Mesendoderm (in vitro differentiated cells): ENCODE measurements at regions not wholly inside any gene's neighbourhood (a gene's known extent, or its start where the extent isn't known, plus 50 kb on each side); places are given as distances from the start of the nearest gene placed in this dataset.

Experiments used
- DNase-seq: peaks from one replicate; pipeline ENCODE4 v3.0.0; 2013
- H2AK5ac ChIP-seq: 2 replicates; pipeline ENCODE4 v1.6.1; 2013; ENCODE audit warnings: low read length, inconsistent platforms
- H2BK120ac ChIP-seq: 2 replicates; pipeline ENCODE4 v1.6.1; 2013; ENCODE audit warnings: low read depth, mild to moderate bottlenecking, low read length, moderate library complexity, mixed read lengths
- H2BK15ac ChIP-seq: replicated peaks from 2 replicates; pipeline ENCODE4 v1.6.1; 2013; ENCODE audit warnings: low read depth, mild to moderate bottlenecking, moderate library complexity
- H2BK5ac ChIP-seq: 2 replicates; pipeline ENCODE4 v1.6.1; 2013; ENCODE audit warnings: low read length, inconsistent platforms
- H3K18ac ChIP-seq: 2 replicates; pipeline ENCODE4 v1.6.1; 2013; ENCODE audit warnings: mild to moderate bottlenecking, low read length, mixed read lengths
- H3K23ac ChIP-seq: one replicate; pipeline ENCODE4 v1.6.1; 2013; ENCODE audit warnings: low read length
- H3K27ac ChIP-seq: 2 replicates; pipeline ENCODE4 v1.5.1; 2013; ENCODE audit warnings: low read depth, mild to moderate bottlenecking, inconsistent platforms, low read length, moderate library complexity
- H3K27me3 ChIP-seq: 2 replicates; pipeline ENCODE4 v1.6.1; 2013; ENCODE audit warnings: low read length, control low read depth, mild to moderate bottlenecking, inconsistent platforms; ENCODE audit not compliant: insufficient read depth, poor library complexity
- H3K36me3 ChIP-seq: 2 replicates; pipeline ENCODE4 v1.6.1; 2013; ENCODE audit warnings: low read length, inconsistent platforms; ENCODE audit not compliant: control insufficient read depth, insufficient read depth
- H3K4ac ChIP-seq: one replicate; pipeline ENCODE4 v1.6.1; 2013; ENCODE audit warnings: low read depth, mild to moderate bottlenecking, low read length, moderate library complexity
- H3K4me1 ChIP-seq: 2 replicates; pipeline ENCODE4 v1.6.1; 2013; ENCODE audit warnings: low read depth, low read length, inconsistent platforms; ENCODE audit not compliant: control insufficient read depth
- H3K4me2 ChIP-seq: 2 replicates; pipeline ENCODE4 v1.6.1; 2013; ENCODE audit warnings: low read length
- H3K4me3 ChIP-seq: 2 replicates; pipeline ENCODE4 v1.5.1; 2013; ENCODE audit warnings: mild to moderate bottlenecking, low read length
- H3K56ac ChIP-seq: one replicate; pipeline ENCODE4 v1.6.1; 2013; ENCODE audit warnings: low read length
- H3K79me1 ChIP-seq: 2 replicates; pipeline ENCODE4 v1.6.1; 2013; ENCODE audit warnings: low read length, inconsistent platforms
- H3K79me2 ChIP-seq: 2 replicates; pipeline ENCODE4 v1.6.1; 2013; ENCODE audit warnings: mild to moderate bottlenecking, low read length; ENCODE audit not compliant: control insufficient read depth, insufficient read depth
- H3K9ac ChIP-seq: 2 replicates; pipeline ENCODE4 v1.6.1; 2013; ENCODE audit warnings: low read length, inconsistent platforms
- H4K5ac ChIP-seq: one replicate; pipeline ENCODE4 v1.6.1; 2013; ENCODE audit warnings: low read length
- H4K8ac ChIP-seq: one replicate; pipeline ENCODE4 v1.6.1; 2013; ENCODE audit warnings: low read depth, mild to moderate bottlenecking, control low read depth, low read length, moderate library complexity
- WGBS: extraction: QIAGEN DNeasy Blood & Tissue Kit; methylation state at CpG from one replicate; pipeline ENCODE4 v1.1.7; 2013; ENCODE audit warnings: low lambda C conversion rate, missing lambda C conversion rate; ENCODE audit not compliant: insufficient coverage; ENCODE audit errors: extremely low coverage; 5-methylcytosine and 5-hydroxymethylcytosine counted together

DNA sequence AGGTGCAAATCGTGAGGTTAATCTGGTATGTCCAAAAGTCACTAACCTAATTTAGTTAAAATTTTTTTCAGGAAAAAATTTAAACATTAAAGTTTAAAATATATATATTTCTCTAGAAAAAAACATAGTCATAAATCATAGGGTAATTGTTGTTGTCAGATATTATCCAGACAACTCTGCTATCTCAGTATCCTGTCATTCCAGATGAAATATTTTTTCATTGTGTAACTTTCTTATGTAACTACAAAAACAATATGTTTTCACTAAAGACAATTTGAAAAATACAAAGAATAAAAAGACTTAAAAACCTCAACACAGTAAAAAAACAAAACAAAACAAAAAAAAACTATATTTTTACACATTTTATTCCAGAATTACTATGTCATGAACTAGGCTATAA is 57.6 kb downstream of the TENT5A start:
- DNase-seq, result no peak
- H3K23ac ChIP-seq, result no peak overlapping the region
- no peak overlapping the region for H2BK120ac ChIP-seq
- H3K18ac ChIP-seq, result no peak overlapping the region
- WGBS, result no CpG with 5 or more reads among the region's 1 CpG
- no peaks in the 10 kb centered on the region for H3K36me3 ChIP-seq
- no peak overlapping the region for H3K4me2 ChIP-seq
- no peak overlapping the region for H3K4me3 ChIP-seq
- H3K79me2 ChIP-seq, result no peaks in the 10 kb centered on the region
- H2BK5ac ChIP-seq, result no peak overlapping the region
- no peak overlapping the region for H2BK15ac ChIP-seq
- H3K4me1 ChIP-seq, result no peaks in the 10 kb centered on the region
- no peaks in the 10 kb centered on the region for H3K27me3 ChIP-seq
- H3K4ac ChIP-seq, result no peak overlapping the region
- H3K56ac ChIP-seq, result no peak overlapping the region
- no peak overlapping the region for H3K9ac ChIP-seq
- H2AK5ac ChIP-seq, result no peak overlapping the region
- H4K8ac ChIP-seq, result no peak overlapping the region
- no peaks in the 10 kb centered on the region for H3K79me1 ChIP-seq
- no peak overlapping the region for H4K5ac ChIP-seq
- no peak overlapping the region for H3K27ac ChIP-seq

DNA sequence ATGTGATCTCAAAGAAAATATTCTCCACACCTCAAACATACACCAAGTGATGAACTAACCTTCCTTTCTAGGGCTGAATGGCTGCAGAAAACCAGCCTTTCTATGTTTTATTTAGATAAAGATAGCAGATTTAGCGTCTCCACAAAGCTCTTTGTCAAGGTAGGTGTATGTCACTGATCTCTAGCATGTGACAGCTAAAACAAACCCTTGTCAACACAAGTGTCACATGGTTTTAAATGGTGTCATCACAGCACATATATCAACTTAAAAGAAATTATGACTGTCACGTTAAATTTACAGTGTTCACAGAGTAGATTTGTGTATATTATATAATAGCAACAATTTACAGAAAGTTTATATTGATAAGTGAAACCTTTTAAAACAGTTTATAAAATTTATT is 58.3 kb downstream of the TENT5A start:
- H3K4me1 ChIP-seq, result no peaks in the 10 kb centered on the region
- H2BK5ac ChIP-seq, result no peak overlapping the region
- H3K18ac ChIP-seq, result no peak overlapping the region
- H3K56ac ChIP-seq, result no peak overlapping the region
- H3K27me3 ChIP-seq, result no peaks in the 10 kb centered on the region
- WGBS, result no CpG with 5 or more reads among the region's 2 CpGs
- H3K79me1 ChIP-seq, result no peaks in the 10 kb centered on the region
- no peak overlapping the region for H3K4me3 ChIP-seq
- no peaks in the 10 kb centered on the region for H3K79me2 ChIP-seq
- no peak overlapping the region for H3K23ac ChIP-seq
- H3K4ac ChIP-seq, result no peak overlapping the region
- no peak overlapping the region for H4K5ac ChIP-seq
- H2BK15ac ChIP-seq, result no peak overlapping the region
- no peak overlapping the region for H2BK120ac ChIP-seq
- no peak overlapping the region for H2AK5ac ChIP-seq
- no peak overlapping the region for H3K27ac ChIP-seq
- no peak overlapping the region for H3K4me2 ChIP-seq
- no peak overlapping the region for H3K9ac ChIP-seq
- no peak for DNase-seq
- no peak overlapping the region for H4K8ac ChIP-seq
- no peaks in the 10 kb centered on the region for H3K36me3 ChIP-seq

GRCh38 chr6:81693266-81693665 is 59.2 kb downstream of the TENT5A start:
- H2AK5ac ChIP-seq, result no peak overlapping the region
- H3K27ac ChIP-seq, result no peak overlapping the region
- no peak overlapping the region for H3K4me2 ChIP-seq
- no peak overlapping the region for H3K56ac ChIP-seq
- no CpG with 5 or more reads among the region's 4 CpGs for WGBS
- H3K36me3 ChIP-seq, result no peaks in the 10 kb centered on the region
- no peak overlapping the region for H4K5ac ChIP-seq
- H3K18ac ChIP-seq, result no peak overlapping the region
- no peak overlapping the region for H4K8ac ChIP-seq
- H3K23ac ChIP-seq, result no peak overlapping the region
- H3K9ac ChIP-seq, result no peak overlapping the region
- no peaks in the 10 kb centered on the region for H3K4me1 ChIP-seq
- H3K79me2 ChIP-seq, result no peaks in the 10 kb centered on the region
- no peak for DNase-seq
- H3K4me3 ChIP-seq, result no peak overlapping the region
- H2BK120ac ChIP-seq, result no peak overlapping the region
- H3K27me3 ChIP-seq, result no peaks in the 10 kb centered on the region
- H3K79me1 ChIP-seq, result no peaks in the 10 kb centered on the region
- H2BK5ac ChIP-seq, result no peak overlapping the region
- H2BK15ac ChIP-seq, result no peak overlapping the region
- H3K4ac ChIP-seq, result no peak overlapping the region

DNA sequence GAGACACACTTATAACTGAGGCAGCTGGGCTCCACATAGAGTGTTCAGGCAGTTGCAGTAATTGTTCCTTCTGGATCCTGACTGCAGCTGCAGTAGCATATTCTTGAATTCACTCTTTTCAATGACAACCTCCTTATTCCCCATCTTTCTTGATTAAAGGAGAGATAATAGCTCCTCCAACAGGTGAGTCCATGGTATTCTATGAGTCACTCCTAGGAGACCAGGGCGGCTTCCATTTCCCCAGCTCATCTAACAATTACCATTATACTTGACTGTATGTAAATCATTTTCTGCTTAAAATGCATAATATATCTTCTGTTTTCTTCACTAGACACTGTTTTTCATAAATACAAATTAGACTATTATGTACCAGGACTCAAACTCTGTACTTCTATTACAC is 62.4 kb downstream of the TENT5A start:
- Histone ChIP-seq H4K8ac (no peak overlapping the region), H3K27ac (no peak overlapping the region), H3K79me1 (no peaks in the 10 kb centered on the region), H3K23ac (no peak overlapping the region), H3K9ac (no peak overlapping the region), H3K4me2 (no peak overlapping the region), H3K36me3 (no peaks in the 10 kb centered on the region), H4K5ac (no peak overlapping the region), H3K18ac (no peak overlapping the region), H3K27me3 (no peaks in the 10 kb centered on the region), H3K4me3 (no peak overlapping the region), H3K79me2 (no peaks in the 10 kb centered on the region), H3K56ac (no peak overlapping the region), H2BK15ac (no peak overlapping the region), H2AK5ac (no peak overlapping the region), H3K4me1 (no peaks in the 10 kb centered on the region), H2BK120ac (no peak overlapping the region), H2BK5ac (no peak overlapping the region), H3K4ac (no peak overlapping the region)
- no CpG with 5 or more reads among the region's 1 CpG for WGBS
- DNase-seq, result no peak

DNA sequence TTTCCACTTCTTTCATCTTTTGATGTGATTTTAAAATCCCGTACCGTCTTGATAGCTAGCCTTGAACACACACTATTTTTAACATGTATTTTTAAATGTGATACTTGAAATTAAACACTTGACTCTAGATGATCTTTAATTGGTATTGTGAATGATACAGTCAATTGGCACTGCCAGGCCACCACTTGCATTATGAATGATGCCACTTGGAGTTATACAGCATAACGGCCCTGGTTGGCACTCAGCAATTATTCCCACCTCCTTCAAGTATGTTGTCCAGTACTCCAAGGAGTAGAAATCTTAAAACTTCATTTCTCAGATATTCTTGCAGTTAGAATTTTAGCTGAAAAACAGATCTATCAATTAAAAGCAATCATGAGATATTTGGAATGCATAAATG is 62.9 kb downstream of the TENT5A start:
- H3K4me1 ChIP-seq, result no peaks in the 10 kb centered on the region
- no peaks in the 10 kb centered on the region for H3K36me3 ChIP-seq
- DNase-seq, result no peak
- H3K4ac ChIP-seq, result no peak overlapping the region
- H3K4me3 ChIP-seq, result no peak overlapping the region
- no peak overlapping the region for H3K23ac ChIP-seq
- H3K27me3 ChIP-seq, result no peaks in the 10 kb centered on the region
- no peak overlapping the region for H3K27ac ChIP-seq
- H2BK15ac ChIP-seq, result no peak overlapping the region
- H2BK120ac ChIP-seq, result no peak overlapping the region
- H4K8ac ChIP-seq, result no peak overlapping the region
- no peak overlapping the region for H4K5ac ChIP-seq
- H3K9ac ChIP-seq, result no peak overlapping the region
- no peak overlapping the region for H3K56ac ChIP-seq
- no peaks in the 10 kb centered on the region for H3K79me1 ChIP-seq
- H3K4me2 ChIP-seq, result no peak overlapping the region
- WGBS, result no CpG with 5 or more reads among the region's 3 CpGs
- no peak overlapping the region for H3K18ac ChIP-seq
- H2BK5ac ChIP-seq, result no peak overlapping the region
- H2AK5ac ChIP-seq, result no peak overlapping the region
- H3K79me2 ChIP-seq, result no peaks in the 10 kb centered on the region

DNA sequence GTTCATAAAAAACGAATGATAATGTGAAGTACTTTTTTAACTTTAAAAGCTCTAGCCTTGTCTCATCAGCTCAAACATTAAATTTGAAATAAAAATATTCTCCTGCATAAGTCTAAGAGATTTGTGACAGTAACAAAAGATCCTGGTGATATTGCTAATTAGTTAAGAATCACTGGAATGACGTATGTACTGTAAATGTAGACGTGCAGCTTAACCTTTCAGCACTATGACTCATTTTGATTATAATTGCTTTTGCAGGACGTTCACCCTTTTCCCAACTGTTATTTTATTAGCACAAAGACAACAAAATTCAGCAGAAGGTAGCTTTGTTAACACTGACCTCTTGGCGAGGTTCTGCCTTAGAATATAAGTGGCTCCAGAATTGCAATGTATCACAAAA is 68.6 kb downstream of the TENT5A start:
- H2BK15ac ChIP-seq, result no peak overlapping the region
- H3K23ac ChIP-seq, result no peak overlapping the region
- DNase-seq, result no peak
- no peak overlapping the region for H3K18ac ChIP-seq
- no peak overlapping the region for H3K56ac ChIP-seq
- H3K4ac ChIP-seq, result no peak overlapping the region
- no peaks in the 10 kb centered on the region for H3K79me1 ChIP-seq
- no peak overlapping the region for H3K9ac ChIP-seq
- no peaks in the 10 kb centered on the region for H3K4me1 ChIP-seq
- no peak overlapping the region for H2AK5ac ChIP-seq
- H2BK5ac ChIP-seq, result no peak overlapping the region
- H3K79me2 ChIP-seq, result no peaks in the 10 kb centered on the region
- H4K8ac ChIP-seq, result no peak overlapping the region
- H3K4me3 ChIP-seq, result no peak overlapping the region
- no peak overlapping the region for H3K27ac ChIP-seq
- H2BK120ac ChIP-seq, result no peak overlapping the region
- WGBS, result no CpG with 5 or more reads among the region's 5 CpGs
- no peak overlapping the region for H3K4me2 ChIP-seq
- no peaks in the 10 kb centered on the region for H3K36me3 ChIP-seq
- no peak overlapping the region for H4K5ac ChIP-seq
- no peaks in the 10 kb centered on the region for H3K27me3 ChIP-seq
